HCT116 (cell line): ENCODE measurements at regions not wholly inside any gene's neighbourhood (a gene's known extent, or its start where the extent isn't known, plus 50 kb on each side); places are given as distances from the start of the nearest gene placed in this dataset.

Experiments used
- ATAC-seq: fragments of 200-7000 bp; cut with Tn5 transposase; 2 replicates; pipeline ENCODE4 v1.9.1; 2020; ENCODE audit warnings: mild to moderate bottlenecking, moderate library complexity
- BruUV-seq: library from RNA; stranded (reverse); fragments of 400-500 nt; replicated peaks from 2 replicates; lab custom pipeline; 2021; lab: Mats Ljungman, UMichigan
- CTCF ChIA-PET: fragments of 300-600 bp; sonication (Branson Sonifier 250); formaldehyde crosslinking; loops from one replicate; lab custom pipeline; 2021; ENCODE audit warnings: antibody characterized with exemption; lab: Charles Lee
- POLR2A ChIA-PET: fragments of 300-600, 350-600 bp; sonication (Branson Sonifier 250); formaldehyde crosslinking; loops from one replicate; lab custom pipeline; 2021; ENCODE audit warnings: antibody characterized with exemption; lab: Charles Lee
- RAD21 ChIA-PET, 2 experiments: fragments of 300-600 bp; sonication (Branson Sonifier 250); formaldehyde crosslinking; loops; one replicate each; lab custom pipeline; 2023; ENCODE audit warnings: low total read pairs in 2 of 2; ENCODE audit not compliant: uncharacterized antibody in 2 of 2, unreplicated experiment in 2 of 2, low non-redundant PET in 1 of 2; lab: Charles Lee
- DNase-seq: peaks from one replicate; pipeline ENCODE4 v3.0.0-alpha.2; 2010; ENCODE audit warnings: low read depth, low spot score
- H2AFZ ChIP-seq: fragments of 200-600 bp; shearing (Covaris generic), sonication (generic); 2 replicates; pipeline ENCODE4 v1.6.1; 2017; ENCODE audit warnings: low read depth, mixed run types, mixed read lengths, antibody characterized with exemption, low read length; ENCODE audit not compliant: poor library complexity, severe bottlenecking
- H3K27ac ChIP-seq: 2 replicates; pipeline ENCODE4 v1.5.1; 2012; ENCODE audit warnings: low read depth, low read length
- H3K27me3 ChIP-seq: fragments of 200-600 bp; sonication (generic); 2 replicates; pipeline ENCODE4 v1.6.1; 2016; ENCODE audit warnings: mixed run types, low read length, mixed read lengths; ENCODE audit not compliant: insufficient read depth
- H3K36me3 ChIP-seq, 2 experiments: fragments of 200-500 bp in 1 of 2; fragments of 200-600 bp in 1 of 2; sonication (Bioruptor generic) in 1 of 2; sonication (generic) in 1 of 2; 2 replicates each; pipeline versions ENCODE4 v1.5.1 to v1.6.1; 2014 to 2016; ENCODE audit warnings: low read length in 2 of 2, inconsistent platforms in 1 of 2, mixed read lengths in 1 of 2, mixed run types in 1 of 2; ENCODE audit not compliant: insufficient read depth in 2 of 2, control insufficient read depth in 1 of 2
- H3K4me1 ChIP-seq, 2 experiments: fragments of 200-600 bp in 1 of 2; sonication (generic) in 1 of 2; 2 replicates each; pipeline versions ENCODE4 v1.5.1 to v1.6.1; 2012 to 2017; ENCODE audit warnings: low read length in 2 of 2, inconsistent platforms in 1 of 2, mild to moderate bottlenecking in 1 of 2, mixed read lengths in 1 of 2, mixed run types in 1 of 2, moderate library complexity in 1 of 2; ENCODE audit not compliant: insufficient read depth in 2 of 2, control insufficient read depth in 1 of 2
- H3K4me2 ChIP-seq: fragments of 200-600 bp; sonication (generic); 2 replicates; pipeline ENCODE4 v1.6.1; 2017; ENCODE audit warnings: mixed run types, low read length, mixed read lengths
- H3K4me3 ChIP-seq, 2 experiments: fragments of 200-600 bp in 1 of 2; sonication (generic) in 1 of 2; replicated peaks in 1 of 2; 2 replicates each; pipeline ENCODE4 v1.5.1; 2011 to 2016; ENCODE audit warnings: low read length in 2 of 2, control low read depth in 1 of 2, low read depth in 1 of 2, mild to moderate bottlenecking in 1 of 2, mixed read lengths in 1 of 2, mixed run types in 1 of 2
- H3K79me2 ChIP-seq: fragments of 200-600 bp; sonication (generic); 2 replicates; pipeline ENCODE4 v1.6.1; 2017; ENCODE audit warnings: mild to moderate bottlenecking, mixed run types, low read length, moderate library complexity, mixed read lengths; ENCODE audit not compliant: insufficient read depth
- H3K9ac ChIP-seq: fragments of 200-600 bp; sonication (generic); 2 replicates; pipeline ENCODE4 v1.6.1; 2016; ENCODE audit warnings: low read length, mixed read lengths
- H3K9me2 ChIP-seq: fragments of 200-600 bp; sonication (generic), shearing (Covaris generic); 2 replicates; pipeline ENCODE4 v1.6.1; 2017; ENCODE audit warnings: mixed run types, mild to moderate bottlenecking, moderate library complexity; ENCODE audit not compliant: insufficient read depth
- H3K9me3 ChIP-seq, 2 experiments: fragments of 200-500 bp in 1 of 2; fragments of 200-600 bp in 1 of 2; sonication (Bioruptor generic) in 1 of 2; sonication (generic) in 1 of 2; 2 replicates each; pipeline ENCODE4 v1.6.1; 2014 to 2017; ENCODE audit warnings: low read length in 2 of 2, mixed read lengths in 2 of 2, inconsistent platforms in 1 of 2, low read depth in 1 of 2, mild to moderate bottlenecking in 1 of 2, mixed run types in 1 of 2, moderate library complexity in 1 of 2; ENCODE audit not compliant: control insufficient read depth in 1 of 2, insufficient read depth in 1 of 2
- H4K20me1 ChIP-seq: fragments of 200-600 bp; sonication (generic), shearing (Covaris generic); 2 replicates; pipeline ENCODE4 v1.6.1; 2017; ENCODE audit warnings: mixed run types, mild to moderate bottlenecking, moderate library complexity; ENCODE audit not compliant: insufficient read depth
- ELF1 ChIP-seq: IDR thresholded peaks from 2 replicates; pipeline ENCODE4 v1.6.1; 2012; ENCODE audit warnings: low read depth, borderline replicate concordance
- RAD21 ChIP-seq: IDR thresholded peaks from 2 replicates; pipeline ENCODE4 v1.6.1; 2012; ENCODE audit warnings: low read depth, mild to moderate bottlenecking
- YY1 ChIP-seq: IDR thresholded peaks from 2 replicates; pipeline ENCODE4 v1.6.1; 2011; ENCODE audit warnings: low read length, low read depth, moderate library complexity, mild to moderate bottlenecking; ENCODE audit not compliant: insufficient replicate concordance; ENCODE audit errors: extremely low read depth
- intact Hi-C: fragments of 100-400 bp; cut with micrococcal nuclease; formaldehyde crosslinking; loops from 2 replicates; pipeline ENCODE4 v1.10.0; 2022
- TF ChIP-seq, protein P1 (sequence below): IDR thresholded peaks from 2 replicates; pipeline ENCODE4 v1.6.1; 2011; ENCODE audit warnings: mild to moderate bottlenecking, low read length, moderate library complexity; ENCODE audit not compliant: insufficient replicate concordance; ENCODE audit errors: extremely low read depth
- TF ChIP-seq, protein P2 (sequence below), 3 experiments: fragments of 200-600 bp in 1 of 3; sonication (generic) in 1 of 3; IDR thresholded peaks in 2 of 3; conservative IDR thresholded peaks in 1 of 3; 2 replicates each; pipeline ENCODE4 v1.5.1; 2012 to 2017; ENCODE audit warnings: low read depth in 2 of 3, low read length in 2 of 3, antibody characterized with exemption in 1 of 3, borderline replicate concordance in 1 of 3, control low read depth in 1 of 3, mild to moderate bottlenecking in 1 of 3, mixed read lengths in 1 of 3, mixed run types in 1 of 3, moderate library complexity in 1 of 3; ENCODE audit not compliant: insufficient read depth in 1 of 3

DNA sequence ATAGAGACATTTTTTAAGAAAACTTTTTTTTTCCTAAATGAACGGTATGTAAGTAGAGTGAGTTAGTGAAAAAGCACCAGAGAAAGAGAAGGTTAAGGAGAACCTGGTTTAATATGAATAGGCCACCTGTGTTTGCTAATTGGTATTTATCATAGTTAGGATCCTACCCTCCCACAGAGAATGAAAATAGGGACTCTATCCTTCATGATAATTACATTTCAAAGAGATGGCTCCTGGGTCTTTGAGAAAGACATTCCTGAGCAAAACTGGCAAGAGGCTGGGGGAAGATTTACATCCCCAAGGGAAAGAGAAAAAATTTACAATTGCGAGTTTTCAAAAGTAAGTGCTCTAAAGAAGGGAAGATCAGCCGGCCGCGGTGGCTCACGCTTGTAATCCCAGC lies 1284.5 kb downstream of the SLITRK1 start (continued):
- TF ChIP-seq, protein P1, sequence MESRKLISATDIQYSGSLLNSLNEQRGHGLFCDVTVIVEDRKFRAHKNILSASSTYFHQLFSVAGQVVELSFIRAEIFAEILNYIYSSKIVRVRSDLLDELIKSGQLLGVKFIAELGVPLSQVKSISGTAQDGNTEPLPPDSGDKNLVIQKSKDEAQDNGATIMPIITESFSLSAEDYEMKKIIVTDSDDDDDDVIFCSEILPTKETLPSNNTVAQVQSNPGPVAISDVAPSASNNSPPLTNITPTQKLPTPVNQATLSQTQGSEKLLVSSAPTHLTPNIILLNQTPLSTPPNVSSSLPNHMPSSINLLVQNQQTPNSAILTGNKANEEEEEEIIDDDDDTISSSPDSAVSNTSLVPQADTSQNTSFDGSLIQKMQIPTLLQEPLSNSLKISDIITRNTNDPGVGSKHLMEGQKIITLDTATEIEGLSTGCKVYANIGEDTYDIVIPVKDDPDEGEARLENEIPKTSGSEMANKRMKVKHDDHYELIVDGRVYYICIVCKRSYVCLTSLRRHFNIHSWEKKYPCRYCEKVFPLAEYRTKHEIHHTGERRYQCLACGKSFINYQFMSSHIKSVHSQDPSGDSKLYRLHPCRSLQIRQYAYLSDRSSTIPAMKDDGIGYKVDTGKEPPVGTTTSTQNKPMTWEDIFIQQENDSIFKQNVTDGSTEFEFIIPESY = no peak

DNA sequence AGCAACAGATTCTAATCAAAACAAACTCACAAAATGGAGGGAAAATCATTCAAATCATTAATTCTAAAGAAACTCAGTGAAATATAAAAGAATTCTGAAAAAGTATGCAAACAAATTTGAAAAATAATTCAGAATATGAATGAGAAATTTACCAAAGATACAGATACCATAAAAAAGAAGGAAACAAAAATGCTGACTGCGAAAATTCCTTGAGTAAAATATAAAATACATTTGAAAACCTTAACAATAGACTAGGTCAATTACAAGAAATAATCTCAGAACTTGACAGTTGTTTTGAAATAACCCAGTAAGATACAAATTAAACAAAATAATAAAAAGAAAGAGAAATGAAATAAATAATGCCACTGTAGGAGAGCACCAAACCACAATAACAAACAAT lies 1289.0 kb downstream of the SLITRK1 start:
- H3K4me3 ChIP-seq = no peak overlapping the region
- no peaks in the 10 kb centered on the region for H3K36me3 ChIP-seq
- no peak for ATAC-seq
- no peaks in the 10 kb centered on the region for H3K4me1 ChIP-seq
- no peak overlapping the region for H3K27ac ChIP-seq
- TF ChIP-seq RAD21 (no peak), YY1 (no peak), ELF1 (no peak)
- TF ChIP-seq, protein P2, sequence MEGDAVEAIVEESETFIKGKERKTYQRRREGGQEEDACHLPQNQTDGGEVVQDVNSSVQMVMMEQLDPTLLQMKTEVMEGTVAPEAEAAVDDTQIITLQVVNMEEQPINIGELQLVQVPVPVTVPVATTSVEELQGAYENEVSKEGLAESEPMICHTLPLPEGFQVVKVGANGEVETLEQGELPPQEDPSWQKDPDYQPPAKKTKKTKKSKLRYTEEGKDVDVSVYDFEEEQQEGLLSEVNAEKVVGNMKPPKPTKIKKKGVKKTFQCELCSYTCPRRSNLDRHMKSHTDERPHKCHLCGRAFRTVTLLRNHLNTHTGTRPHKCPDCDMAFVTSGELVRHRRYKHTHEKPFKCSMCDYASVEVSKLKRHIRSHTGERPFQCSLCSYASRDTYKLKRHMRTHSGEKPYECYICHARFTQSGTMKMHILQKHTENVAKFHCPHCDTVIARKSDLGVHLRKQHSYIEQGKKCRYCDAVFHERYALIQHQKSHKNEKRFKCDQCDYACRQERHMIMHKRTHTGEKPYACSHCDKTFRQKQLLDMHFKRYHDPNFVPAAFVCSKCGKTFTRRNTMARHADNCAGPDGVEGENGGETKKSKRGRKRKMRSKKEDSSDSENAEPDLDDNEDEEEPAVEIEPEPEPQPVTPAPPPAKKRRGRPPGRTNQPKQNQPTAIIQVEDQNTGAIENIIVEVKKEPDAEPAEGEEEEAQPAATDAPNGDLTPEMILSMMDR (IDR thresholded peaks at IDR 0.05 in 2 of 3, conservative IDR thresholded peaks at IDR 0.05 in 1 of 3; ENCODE audit: borderline replicate concordance in 1 of 3, insufficient read depth in 1 of 3, low read depth in 2 of 3, low read length in 2 of 3) = no peak
- TF ChIP-seq, all 23 proteins: peak for 0
- Histone ChIP-seq H3K27me3 (no peaks in the 10 kb centered on the region), H3K9me2 (no peaks in the 10 kb centered on the region), H3K79me2 (no peaks in the 10 kb centered on the region), H3K9ac (no peak overlapping the region), H2AFZ (no peak overlapping the region), H3K9me3 (peaks cover 0 to 9% of the 10 kb centered on the region in 2 experiments; a peak in 1 of 4 replicates), H4K20me1 (no peaks in the 10 kb centered on the region), H3K4me2 (no peak overlapping the region)
- ChIA-PET POLR2A (no interaction called here), CTCF (no interaction called here), RAD21 (no interaction called here)
- DNase-seq = no peak
- no TSS peak for BruUV-seq
- intact Hi-C loops = no loop called here
